ENCODE measurements at regions not wholly inside any gene's neighbourhood (a gene's known extent, or its start where the extent isn't known, plus 50 kb on each side); places are given as distances from the start of the nearest gene placed in this dataset.

DNA sequence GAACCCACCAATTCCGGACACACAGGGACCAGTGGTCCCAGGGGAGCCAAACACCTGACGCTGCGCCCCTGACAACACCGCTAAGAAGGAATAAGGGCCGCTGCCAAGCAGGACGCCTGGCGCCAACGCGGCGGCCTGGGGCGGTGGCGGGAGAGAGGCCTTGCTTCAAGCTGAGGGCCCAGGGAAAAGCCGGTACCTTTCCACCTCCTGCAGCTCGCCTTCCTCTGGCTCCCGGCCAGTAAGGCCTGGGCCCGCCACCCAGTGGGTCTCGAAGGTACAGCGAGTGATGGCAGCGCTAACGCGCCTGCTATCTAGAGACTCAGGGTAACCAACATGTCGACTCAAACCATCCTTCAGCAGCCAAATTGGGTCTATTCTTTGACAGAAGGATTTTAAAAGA, 1074.1 kb downstream of the SI start:
- TF ChIP-seq ZFP3 (CRISPR knock-in tag; IDR thresholded peaks at IDR 0.05) (no peak), ARNTL (CRISPR knock-in tag; IDR thresholded peaks at IDR 0.05; ENCODE audit: borderline replicate concordance, low read depth) (no peak), ZFP30 (CRISPR knock-in tag; IDR thresholded peaks at IDR 0.05) (no peak)
